HG03103 (cell line): ENCODE measurements at regions not wholly inside any gene's neighbourhood (a gene's known extent, or its start where the extent isn't known, plus 50 kb on each side); places are given as distances from the start of the nearest gene placed in this dataset.
"Not testable (repeated sequence)": the region's sequence is repeated elsewhere in the genome, so short reads cannot be mapped to it uniquely, and the experiment has no call there.

ENCODE experiments used
- ATAC-seq: cut with Tn5 transposase; IDR thresholded peaks from one replicate; pipeline ENCODE4 v1.9.1; 2021; ENCODE audit warnings: low read depth; ENCODE audit not compliant: unreplicated experiment

- ATAC-seq = no peak
Measured at GRCh38 chr5:135161221-135161620, 127.2 kb upstream of the PITX1 start.

DNA sequence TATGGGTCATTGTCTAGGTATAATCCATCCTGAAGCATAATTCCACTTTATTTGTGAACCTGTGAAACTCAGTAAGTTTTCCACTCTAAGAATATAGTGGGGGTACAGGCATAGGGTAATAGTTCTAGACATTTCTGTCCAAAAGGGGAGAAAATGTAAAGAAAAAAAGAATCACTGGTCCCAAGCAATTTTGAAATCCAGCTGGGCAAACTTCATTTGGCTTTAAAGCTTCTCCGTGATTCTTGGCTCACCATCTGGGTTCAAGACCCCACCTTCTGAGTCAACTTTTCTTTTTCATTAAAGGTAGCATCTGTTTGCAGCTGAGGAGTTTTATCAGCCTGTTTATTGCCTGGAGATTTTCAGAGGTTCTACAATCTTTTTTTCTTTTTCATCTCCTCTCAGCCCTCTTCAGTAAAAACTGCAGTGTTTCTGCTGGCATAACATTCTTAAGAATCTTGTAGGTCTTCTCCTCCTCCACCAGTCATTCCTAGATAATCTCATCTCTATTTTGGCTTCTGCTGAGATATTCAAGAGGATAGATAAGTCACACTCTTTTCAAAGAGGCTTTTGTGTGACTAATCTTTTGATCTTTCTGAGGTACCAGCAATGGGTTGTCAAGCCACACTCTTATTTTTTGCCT, 126.1 kb upstream of the PITX1 start:
- no peak for ATAC-seq

DNA sequence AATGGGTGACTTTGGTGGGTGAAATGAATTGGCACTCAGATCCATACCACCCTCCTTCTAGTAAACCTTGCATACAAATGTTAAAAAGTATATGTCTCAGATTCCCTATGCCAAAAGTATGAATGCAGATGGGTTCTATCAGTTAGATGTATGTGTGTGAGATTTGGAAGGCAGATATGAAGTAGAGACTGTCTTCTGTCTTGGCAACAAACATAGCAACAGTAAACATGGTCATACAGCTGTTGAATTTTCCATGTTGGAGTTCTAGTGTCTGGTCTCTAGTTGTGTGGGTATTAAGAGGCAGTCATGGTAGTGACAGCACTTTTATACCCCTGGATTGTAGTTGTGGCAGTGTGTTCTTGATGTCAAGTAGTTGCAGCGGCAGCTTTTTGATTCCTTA, 125.6 kb upstream of the PITX1 start:
- no peak for ATAC-seq

DNA sequence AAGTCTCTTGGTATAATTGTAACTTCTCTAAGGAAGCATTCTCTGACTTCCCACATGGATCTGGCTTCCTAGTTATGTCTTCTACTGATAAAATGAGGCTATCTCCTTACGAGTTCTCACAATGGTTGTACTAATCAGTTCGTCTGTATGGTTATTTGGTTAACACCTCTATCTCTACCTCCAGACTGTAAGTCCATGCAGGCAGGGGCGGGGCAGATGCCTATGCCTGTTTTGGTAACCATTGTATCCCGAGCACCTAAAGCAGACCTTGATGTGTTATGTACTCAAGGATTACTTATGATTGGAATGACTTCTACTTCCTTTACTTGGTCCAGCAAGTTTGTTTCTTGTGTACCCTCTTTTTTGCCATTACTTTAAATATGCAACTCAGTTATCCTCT, 125.0 kb upstream of the PITX1 start:
- no peak for ATAC-seq

- no peak for ATAC-seq
Measured at GRCh38 chr5:135158314-135158697, 124.3 kb upstream of the PITX1 start.

DNA sequence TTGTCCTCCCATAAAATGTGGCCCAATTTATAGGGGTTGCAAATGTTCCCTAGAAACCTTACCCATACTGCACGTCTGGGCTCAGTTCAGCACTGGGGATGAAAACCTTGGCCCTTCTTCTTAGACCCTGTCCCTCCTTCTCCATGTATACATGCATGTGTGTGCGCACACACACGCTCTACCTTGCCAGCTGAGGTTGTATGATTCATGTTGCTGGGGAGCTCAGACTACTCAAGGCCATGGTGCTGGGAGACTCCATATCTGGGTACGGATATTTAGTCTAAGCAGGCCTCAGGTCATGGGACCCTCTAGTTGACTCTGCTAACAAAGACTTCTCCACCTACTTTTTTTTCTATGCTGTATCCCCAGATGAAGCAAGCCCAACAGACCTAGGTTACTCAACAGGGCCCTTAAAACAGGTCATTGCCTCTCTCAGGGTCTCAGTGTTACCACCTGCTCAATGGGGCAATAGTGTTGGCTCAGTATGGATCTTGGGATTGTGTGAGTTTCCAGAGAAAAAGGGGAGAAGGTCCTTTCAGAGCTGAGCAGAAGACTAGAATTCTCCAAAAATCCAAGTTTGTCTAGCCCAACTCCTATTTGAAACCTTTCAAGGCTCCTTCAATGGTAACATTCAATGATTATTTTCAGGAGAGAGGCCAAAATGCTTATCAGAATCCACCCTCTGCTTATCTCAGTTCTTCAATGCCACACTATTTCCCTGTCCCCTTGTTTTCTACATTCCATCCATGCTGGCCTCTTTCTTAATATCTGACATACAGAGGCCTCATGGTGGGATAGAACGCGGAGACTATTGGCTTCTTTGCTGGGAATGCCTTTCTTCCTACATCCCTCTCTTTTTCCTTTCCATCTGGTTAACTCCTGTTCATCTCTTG, 123.6 kb upstream of the PITX1 start:
- no peak for ATAC-seq

- no peak for ATAC-seq
Measured at GRCh38 chr5:135156715-135157404, 122.8 kb upstream of the PITX1 start.

- no peak for ATAC-seq
Measured at GRCh38 chr5:135156337-135156714, 122.3 kb upstream of the PITX1 start.

GRCh38 chr5:135155616-135156214, 121.7 kb upstream of the PITX1 start:
- no peak for ATAC-seq

DNA sequence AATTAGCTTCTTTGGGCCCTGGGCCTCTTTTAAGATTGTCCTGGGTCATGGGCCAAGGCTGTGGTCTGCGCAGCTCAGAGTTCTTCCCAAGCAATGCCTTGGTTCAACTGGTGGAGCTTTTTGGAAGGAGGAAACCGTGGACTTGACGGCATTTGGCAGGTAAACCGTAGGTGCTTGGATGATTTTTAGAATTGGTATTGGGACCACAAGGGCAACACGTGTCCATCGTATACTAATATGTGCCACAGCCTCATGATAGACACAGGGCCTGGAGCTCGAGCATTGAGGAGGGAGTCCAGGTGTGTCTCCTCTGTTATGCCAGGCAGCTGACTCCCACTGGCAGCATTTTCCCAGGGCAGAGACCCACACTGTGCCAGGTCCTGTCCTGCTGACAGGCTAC, 120.9 kb upstream of the PITX1 start:
- no peak for ATAC-seq

DNA sequence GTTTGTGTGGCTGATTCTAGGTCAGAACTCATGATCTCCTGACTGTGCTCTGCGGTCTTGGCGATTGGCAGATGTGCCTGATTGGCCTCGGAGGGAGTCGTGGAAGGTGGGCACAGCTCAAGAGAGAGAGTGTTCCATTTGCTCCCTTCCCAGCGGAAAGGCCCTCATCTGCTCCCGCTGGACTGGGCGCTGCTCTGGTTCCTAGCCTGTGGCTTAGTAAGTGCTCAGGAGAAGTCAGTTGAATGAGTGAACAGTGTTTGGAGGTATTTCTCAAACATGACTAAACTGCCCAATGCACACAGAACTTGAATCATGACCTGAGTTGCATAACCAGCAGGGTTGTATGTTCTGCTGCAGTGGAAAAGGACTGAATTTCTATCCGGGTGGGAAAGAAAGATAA, 120.2 kb upstream of the PITX1 start:
- no peak for ATAC-seq

DNA sequence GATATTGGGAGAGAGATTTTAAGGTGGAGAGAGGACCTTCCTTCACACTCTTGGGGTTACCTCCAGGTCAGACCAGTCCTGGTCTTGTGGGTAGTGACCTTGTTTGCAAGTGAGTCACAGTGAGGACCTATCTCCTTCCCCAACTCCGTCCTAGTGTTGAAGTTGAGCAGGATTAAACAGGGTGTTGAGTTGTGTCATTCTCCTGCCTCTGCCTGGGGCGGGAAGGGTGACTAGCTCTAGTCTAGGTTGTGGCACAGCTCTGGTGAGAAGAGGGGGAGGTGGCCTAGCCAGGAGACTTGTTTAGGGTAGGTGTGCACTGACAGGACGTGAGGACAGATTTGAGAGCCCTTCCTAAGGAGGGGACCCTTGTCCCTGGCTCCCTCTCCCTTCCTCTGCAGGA, 119.6 kb upstream of the PITX1 start:
- ATAC-seq = no peak

GRCh38 chr5:135153259-135153658, 119.2 kb upstream of the PITX1 start:
- ATAC-seq = no peak

GRCh38 chr5:135151660-135152059, 117.6 kb upstream of the PITX1 start:
- not testable (repeated sequence) for ATAC-seq

- no peak for ATAC-seq
Measured at GRCh38 chr5:135151256-135151655, 117.2 kb upstream of the PITX1 start.

DNA sequence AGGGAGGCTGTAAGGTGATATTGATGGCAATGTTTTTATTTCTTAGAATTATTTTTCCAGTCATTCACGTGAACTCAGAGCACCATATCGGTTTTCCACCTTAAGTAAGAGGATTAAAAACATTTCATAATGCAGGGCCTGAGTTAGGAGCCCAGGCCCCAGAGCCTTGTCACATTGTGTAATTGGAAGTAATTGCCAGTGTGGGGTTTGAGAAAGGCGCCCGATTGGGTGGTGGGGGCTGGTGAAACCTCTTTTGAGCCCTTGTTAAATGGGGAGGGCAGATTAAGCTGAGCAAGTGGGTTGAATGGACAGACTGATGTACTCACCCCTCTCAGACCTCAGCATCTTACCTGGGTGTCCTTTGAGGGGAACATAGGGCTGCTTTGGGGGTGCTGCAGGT, 116.7 kb upstream of the PITX1 start:
- ATAC-seq = no peak

DNA sequence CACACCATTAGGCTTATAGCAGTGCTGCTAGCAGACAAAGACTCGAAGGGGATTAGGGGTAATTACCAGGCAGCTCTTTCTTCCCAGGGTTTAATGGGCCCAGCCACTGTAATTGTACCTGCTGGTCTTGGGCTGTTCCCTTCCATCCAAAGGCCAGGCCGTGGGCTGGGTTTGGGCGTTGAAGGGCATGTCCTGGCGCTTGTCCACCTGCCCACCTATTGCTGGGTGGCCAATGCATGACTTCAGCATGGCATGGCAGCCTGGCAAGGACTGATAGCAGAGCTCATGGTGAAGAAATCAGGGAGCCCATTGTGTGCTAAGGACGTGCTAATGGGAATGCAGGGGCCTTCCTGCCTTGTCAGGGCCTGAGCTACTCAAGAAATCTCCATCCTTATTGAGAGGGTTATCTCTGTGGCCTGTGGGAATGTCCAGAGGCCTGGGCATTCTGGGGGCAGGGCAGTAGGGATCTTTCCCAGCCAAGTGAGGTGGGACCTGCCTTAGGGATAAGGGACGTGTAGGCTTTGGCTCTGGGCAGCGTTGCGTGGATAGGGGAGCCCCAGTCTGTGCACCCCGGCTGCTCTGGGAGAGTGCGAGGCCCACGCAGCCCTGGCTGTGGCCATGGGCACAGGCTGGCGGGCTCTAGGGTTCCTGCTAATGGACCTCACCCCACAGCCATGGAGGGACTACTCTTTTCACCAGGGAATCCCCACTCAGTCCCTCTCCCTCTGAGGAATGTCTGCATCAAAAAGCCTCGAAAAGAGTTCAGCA, 116.1 kb upstream of the PITX1 start:
- ATAC-seq = no peak

GRCh38 chr5:135149229-135149955, 115.4 kb upstream of the PITX1 start:
- ATAC-seq = no peak

DNA sequence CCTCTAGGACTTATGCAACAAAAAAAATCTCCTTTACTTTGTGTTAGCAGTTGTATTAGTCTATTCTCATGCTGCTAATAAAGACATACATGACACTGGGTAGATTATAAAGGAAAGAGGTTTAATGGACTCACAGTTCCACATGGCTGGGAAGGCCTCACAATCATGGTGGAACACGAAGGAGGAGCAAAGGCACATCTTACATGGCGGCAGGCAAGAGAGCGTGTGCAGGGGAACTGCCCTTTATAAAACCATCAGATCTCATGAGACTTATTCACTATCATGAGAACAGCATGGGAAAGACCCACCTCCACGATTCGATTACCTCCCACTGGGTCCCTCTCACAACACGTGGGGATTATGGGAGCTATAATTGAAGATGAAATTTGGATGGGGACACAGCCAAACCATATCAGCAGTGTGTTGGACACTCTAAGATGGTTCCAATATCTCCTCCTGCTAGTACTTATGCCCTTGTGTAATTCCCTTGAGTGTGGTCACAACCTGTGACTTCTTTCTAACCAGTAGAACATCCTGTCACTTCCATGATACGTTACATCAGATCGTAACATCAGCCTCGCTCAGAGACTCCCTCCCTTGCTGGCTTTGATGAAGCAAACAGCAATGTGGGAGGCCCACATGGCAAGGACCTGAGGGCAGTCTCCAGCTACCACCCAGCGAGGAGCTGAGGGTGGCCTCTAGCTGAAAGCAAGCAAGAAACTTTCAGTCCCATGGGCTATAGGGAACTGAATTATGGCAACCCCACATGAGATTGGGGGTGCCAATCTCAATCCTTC, 113.5 kb upstream of the PITX1 start:
- ATAC-seq = no peak
